HG03025 (cell line): ENCODE measurements at regions not wholly inside any gene's neighbourhood (a gene's known extent, or its start where the extent isn't known, plus 50 kb on each side); places are given as distances from the start of the nearest gene placed in this dataset.
"Not testable (repeated sequence)": the region's sequence is repeated elsewhere in the genome, so short reads cannot be mapped to it uniquely, and the experiment has no call there.

Experiments
- ATAC-seq: cut with Tn5 transposase; IDR thresholded peaks from one replicate; pipeline ENCODE4 v1.9.1; 2021; ENCODE audit warnings: mild to moderate bottlenecking, moderate library complexity; ENCODE audit not compliant: unreplicated experiment, low FRiP score

DNA sequence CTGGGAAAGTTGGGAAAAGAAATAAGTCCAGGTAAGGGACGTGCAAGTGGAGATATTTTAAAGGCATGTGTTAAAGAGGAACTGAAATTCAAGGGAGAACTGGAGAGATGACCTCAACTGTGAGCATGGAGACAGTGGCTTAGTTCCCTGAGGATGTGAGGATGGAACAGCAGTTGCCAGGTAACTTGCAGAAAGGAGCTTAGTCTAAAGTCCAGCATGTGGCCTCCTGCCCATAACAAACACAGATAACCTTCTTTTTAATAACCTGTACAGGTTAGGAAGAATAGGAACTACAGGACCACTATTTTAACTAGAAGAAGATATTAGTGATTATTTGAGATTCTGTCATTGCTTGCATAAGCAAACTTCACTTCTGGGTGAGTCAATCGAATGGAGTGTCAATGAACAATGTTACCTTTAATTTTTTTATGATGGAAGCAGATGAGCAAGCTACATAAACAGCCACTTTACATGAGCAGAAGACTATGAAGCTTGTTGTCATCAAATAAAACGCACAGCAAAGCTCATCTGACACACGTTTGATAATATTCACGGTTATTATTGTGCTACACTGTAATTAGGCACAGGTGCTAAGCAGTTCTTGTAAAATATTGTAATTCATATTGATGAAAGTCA lies 291.7 kb upstream of the DDHD1 start:
- no peak for ATAC-seq

DNA sequence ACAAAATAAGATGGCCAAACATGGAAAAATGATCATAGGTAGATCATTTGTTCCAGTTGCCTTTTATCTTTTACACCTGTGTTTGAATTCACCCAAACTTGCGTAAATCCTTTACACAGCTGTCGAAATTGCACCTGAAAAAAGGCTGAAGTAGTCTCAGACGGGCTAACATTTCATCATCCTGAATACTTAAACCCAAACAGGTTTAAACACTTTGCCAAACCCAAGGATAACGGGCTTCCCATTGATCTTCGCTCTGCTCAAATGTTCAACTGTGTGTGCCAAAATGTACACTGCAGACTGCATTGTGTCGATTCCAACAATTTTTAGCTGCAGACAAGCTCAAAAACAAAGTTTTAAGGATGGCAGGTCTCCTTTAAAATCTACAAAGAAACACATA lies 288.7 kb upstream of the DDHD1 start:
- ATAC-seq, result no peak

DNA sequence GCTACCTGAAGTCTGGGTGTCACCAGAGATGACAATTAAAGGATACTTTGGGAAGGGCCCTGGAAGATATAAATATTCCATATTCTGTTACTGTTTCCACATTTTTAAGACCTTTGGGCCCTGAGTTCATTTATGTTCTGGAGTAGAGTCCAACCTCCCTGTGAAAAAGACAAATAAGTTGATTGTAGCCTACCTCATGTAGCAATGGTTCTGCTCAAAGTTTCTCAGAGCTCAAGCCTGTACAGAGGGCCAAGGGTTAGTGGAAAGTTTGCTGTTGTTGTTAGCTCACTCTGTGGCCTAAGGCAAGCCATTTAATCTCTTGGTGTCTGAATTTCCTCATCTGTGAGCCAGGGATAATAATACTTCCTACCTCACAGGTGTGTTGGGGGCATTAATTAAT lies 284.7 kb upstream of the DDHD1 start:
- ATAC-seq, result no peak

DNA sequence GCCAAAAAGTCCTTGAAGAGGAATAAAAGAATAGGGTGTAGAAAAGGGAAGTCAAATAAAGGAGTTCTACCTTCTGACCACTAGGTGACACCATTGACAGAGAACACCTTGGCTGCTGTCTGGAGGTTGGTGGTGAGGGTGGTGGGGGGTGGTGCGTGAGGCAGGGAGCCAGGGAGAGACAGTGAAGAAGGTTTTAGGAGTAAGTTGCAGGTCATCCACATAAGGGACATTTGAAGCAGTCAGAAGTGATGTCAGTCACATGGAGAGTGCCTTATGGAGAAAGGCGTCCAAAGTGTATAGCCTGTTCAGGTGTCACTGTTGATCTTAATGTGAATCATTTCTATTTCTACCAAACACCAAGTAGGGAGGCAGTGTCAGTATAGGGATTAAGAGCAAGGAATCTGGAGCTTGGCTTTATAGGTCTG lies 279.3 kb upstream of the DDHD1 start:
- peak; percentile 63 for ATAC-seq

DNA sequence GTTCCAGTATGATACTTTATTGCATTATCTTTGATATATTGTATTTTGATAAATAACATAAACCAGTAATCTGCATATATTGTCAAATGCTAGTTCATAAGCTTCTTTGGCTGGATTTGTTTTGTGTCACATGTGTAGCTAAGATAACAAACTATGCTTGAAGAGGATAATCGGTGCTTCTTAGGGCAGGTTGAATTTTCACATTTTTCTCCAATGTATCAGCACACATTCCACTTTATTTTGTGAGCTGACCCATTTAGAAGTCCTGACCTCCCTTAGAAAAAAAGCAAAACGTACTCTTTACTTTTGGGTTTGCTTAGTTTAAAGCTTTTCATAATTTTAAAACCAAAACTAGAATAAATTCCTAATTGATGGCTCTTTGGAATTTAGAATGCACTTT lies 277.7 kb upstream of the DDHD1 start:
- no peak for ATAC-seq

DNA sequence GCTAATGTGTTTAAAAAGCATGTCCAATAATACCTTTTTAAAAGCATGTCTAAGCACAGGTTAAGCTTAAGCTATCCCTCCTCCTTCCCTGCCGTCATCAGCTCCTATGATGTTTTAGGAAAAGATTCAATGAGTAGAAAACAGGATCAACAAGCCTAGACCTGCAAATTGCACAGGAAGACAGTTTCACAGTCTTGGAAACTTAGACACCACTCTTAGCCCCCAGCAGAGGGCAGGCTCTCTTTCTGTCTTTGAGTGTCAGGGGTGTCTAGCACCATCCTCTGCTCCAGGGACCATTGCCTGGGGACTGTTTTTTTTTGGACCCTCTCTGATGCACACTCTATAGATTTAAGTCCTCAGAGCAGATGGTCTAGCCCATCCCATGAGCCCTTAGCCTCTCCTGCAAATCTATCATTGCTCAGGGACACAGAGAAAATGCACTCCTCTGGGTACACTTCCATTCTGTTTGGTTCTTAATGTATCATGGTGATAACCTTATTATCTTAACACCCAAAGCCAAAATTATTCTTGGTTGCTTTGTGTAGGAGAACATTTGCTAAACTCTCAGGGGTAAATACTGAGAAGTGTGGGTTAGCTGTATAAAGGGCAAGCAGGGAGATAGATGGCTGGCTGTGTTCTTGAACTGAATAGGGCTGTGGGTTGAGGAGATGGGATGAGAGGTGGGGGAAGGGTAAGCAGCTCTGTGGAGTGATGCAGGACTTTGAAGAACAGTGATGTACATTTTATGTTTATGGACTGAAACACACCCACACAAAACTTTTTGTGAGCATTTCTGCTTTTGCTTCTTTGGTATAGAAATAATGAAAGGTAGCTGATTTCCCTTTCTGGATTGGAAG lies 259.9 kb upstream of the DDHD1 start:
- ATAC-seq, result no peak

DNA sequence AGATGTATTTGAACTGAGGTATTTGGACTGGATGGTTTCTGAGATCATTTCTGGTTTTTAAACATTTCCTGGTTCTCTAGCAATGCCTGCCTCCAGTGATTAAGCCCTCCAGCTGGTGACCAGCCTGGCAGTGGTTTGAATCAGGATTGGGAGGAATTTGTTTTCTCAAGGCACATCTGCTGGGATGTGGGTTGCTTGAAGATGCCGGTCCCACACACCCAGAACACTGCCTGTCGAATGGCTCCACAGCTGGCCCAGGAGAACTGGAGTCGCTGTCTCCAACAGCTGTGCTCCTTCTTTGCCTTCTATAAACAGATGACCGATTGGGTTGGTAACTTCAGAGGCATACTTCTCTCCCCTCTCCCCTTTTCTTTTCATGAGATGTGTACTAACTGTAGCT lies 258.0 kb upstream of the DDHD1 start:
- no peak for ATAC-seq

DNA sequence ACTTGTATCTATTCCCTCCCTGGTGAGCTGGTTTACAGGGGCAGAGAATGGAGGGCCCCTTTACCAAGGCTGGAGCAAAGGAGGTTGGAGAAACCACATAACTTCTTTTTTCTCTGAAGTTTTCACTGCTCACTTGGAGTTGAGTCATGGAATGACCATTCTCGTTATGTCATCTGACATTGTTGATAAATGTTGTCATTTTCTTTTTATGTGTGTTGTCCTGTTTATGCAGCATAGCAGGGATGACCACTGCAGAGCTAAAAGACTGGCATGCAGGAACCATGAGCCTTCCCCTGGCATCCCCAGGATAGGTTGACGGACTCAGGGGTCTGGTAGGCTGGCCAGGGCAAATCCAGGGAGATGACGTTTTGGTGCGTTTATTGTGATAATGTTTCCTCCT lies 256.8 kb upstream of the DDHD1 start:
- no peak for ATAC-seq

DNA sequence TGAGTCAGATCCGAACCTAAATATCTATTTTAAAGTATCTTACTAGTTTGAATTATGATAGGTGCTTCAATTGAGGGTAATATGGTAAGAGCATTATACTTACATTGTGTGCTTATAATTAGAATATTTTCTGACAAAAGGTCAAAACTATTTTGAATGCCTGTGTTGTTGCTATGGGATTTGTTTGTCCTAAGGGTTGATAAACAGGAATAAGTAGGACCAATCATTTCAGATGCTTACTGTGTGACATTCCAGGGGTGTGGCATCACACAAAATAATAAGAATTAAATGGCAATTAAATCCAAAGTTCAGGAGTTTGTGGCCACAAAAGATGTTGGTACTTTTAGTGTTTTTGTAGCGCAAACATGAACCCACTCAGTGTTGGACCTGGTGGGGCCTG lies 256.2 kb upstream of the DDHD1 start:
- ATAC-seq, result no peak

DNA sequence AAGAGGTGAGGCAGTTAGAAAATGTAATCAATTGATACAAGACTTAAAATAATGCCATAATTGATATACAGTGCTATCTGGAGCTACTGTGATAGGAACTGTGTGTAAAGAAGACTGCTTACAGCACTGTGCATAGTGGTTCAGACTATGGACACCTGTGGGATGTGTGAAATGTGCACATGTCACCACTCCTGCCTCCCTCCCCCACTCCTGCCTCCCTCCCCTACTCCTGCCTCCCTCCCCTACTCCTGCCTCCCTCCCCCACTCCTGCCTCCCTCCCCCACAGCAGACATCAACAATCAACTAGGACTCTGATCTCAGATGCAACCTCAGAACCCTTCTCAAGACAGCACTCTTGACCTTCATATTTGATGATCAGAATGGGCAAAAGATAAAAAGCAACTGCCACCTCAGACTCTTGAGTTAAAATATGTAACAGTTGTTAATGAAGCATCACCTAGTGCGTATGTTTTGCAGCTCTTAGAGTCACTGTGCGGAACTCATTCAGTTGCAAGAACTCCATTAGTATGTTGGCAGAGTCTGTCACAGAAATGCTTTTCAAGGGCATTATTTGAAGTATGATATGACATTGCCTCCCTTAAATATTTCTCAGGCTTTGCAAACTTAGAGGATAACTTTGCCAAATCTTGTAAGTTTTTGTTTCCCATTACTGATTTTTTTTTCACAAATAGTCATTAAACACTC lies 255.2 kb upstream of the DDHD1 start:
- ATAC-seq, result no peak

DNA sequence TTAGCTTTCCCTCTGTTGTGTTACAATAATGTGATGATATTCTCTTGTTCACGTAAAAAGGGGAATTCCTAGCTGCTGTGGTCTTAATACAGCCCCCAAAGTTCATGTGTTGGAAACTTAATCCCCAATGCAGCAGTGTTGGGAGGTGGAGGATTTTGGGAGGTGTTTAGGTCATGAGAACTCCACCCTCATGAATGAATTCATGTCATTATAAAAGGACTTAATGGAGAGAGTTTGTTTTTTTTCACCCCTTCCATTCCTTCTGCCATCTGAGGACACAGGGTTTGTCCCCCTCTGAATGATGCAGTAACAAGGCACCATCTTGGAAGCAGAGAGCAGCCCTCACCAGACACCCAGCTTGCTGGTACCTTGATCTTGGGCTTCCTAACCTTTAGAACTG lies 253.4 kb upstream of the DDHD1 start:
- no peak for ATAC-seq

DNA sequence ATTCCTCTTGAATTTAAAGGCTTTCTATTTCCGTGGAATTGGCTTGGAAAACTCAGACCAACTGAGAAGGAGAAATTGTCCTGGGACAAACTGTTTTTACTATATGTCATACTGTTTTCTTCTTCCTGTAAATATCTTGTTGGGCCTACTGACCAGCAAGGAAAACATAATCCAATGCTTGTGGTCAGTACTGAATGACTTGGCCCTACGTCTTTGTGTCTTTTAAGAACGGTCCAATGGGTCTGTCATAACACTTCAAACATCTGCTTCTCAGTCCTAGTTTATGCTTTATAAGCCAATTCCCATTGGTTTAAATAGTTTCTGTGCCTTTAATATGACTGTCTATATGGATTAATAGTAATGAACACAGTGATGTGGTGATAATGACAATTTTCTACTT lies 248.5 kb upstream of the DDHD1 start:
- no peak for ATAC-seq

DNA sequence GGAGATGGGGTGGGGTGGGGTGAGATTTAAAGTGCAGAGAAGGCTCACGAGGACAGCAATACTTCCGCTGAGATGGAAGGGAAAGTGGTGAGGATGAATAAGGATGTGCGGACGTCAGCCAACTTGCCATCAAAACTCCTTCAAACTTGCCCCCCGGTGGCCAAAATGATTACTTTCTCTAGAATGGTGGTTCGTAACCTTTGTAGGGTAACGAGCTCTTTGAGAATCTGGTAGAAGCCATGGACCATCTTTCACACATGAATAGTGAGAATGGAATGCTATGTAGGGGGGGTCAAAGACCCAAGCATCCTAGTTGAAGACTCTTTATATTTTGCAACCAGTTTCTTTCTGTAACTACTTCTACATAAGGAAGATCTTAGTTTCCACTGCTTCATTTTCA lies 245.9 kb upstream of the DDHD1 start:
- no peak for ATAC-seq

DNA sequence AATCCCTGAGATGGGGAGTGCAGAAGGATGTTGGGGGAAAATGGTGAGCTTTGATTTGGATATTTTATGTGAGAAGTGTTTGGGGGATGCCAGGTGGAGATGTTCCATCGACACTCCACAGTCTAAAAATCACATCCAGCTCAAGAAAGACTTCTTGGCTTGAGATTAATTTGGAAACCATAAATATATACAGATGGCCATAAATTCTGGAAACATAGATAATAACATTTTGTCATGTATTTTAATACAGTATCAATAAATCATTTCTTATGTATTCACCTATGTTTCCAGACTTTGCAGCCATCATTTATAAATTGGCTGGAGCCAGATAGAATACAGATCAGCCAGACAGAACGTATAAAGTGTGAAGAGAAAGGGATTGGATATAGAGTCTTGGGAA lies 245.5 kb upstream of the DDHD1 start:
- no peak for ATAC-seq

DNA sequence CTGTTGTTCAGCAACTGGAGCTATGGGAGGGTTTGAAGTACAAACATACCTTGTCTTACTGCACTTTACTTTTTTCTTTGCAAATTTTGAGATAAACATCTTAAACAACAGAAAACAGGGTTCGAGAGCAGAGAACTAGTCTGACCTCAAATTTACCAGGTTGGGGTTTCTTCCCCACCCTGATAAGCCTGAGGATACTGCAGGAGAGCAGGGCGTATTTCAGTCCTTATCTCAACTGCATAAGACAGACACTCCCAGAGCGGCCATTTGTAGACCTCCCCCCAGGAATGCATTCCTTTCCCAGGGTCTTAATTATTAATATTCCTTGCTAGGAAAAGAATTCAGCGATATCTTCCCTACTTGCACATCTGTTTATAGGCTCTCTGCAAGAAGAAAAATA lies 242.1 kb upstream of the DDHD1 start:
- ATAC-seq, result not testable (repeated sequence)

DNA sequence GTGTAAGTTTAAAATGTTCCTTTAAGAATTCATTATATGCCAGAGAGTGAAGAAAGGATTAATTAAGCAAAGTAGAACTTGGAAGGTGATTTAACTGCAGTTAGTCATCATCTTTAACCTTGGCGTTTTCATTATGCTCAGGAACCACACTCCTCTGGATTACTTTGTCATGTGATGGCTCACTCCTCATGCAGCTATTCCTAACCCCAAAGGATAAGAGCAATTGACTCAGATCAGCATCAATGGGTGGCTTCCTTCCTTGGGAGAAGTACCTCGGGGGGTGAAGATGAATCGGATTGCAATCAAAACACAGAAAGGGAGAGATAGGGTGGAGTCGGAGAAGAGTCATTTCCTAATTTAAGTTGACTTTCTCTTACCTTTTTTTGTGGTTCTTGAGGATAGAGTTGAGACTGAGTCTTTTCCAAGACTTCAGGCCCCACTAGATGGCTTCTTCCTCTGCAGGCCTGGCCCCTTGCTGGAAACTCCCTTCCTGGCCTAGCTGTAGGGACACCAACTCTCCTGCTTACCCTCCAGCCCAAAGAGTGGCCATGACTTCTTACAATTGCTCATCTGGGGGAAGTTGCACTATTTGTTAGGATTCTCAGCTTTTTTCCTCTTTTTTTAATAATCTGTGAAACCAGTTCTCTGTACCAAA lies 238.6 kb upstream of the DDHD1 start:
- no peak for ATAC-seq

DNA sequence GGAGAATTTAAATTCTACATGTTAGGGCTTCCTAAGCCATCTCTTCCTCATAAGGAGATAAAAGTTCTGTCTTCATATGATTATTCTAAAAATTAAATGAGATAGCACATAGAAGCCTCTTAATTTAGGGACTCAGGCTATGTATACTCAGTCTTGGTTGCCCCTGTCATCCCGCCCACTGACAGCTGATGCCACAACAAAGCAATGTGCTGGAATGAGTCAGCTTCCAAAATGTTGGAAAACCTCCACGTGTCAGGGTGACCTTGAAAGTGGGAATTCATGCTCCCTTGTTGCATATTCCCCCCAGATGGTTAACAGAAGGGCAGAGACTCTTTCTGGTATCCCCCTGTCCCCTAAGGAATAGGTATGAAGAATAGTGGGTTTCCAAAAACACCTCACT lies 238.0 kb upstream of the DDHD1 start:
- no peak for ATAC-seq

DNA sequence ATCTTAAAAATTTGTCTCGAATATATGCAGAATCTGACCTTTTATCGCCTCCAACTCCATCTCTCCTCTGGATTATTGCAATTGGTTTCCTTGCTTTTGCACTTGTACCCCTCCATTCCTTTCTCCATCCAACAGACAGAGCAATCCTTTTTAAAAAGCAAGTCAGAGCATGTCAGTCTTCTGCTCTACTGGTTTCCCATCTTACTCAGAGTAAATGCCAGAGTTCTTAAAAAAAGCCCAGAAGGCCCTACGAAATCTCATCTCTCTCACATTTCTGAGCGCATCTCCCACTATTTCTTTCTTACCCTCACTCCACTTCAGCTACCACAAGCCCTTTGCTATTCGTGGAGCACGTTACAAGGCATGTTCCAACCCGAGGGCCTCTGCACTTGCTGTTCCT lies 236.9 kb upstream of the DDHD1 start:
- ATAC-seq, result no peak

DNA sequence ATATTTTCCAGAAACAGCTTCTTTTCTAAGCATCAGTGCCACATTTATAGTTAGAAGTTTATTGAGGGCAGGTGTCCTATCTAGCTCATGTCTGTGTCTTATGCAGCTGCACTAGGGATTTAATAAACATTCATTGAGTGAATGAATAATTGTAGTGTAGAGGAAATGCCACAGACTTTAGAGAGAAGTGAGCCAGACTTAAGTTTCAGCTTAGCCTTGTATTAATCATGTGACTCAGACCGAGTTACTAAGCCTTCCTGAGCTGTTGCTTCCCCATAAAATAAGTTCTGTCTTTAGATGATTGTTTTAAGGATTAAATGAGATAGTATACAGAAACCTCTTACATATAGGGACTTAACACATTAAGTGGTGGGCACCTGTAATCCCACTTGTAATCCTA lies 236.1 kb upstream of the DDHD1 start:
- ATAC-seq, result no peak

DNA sequence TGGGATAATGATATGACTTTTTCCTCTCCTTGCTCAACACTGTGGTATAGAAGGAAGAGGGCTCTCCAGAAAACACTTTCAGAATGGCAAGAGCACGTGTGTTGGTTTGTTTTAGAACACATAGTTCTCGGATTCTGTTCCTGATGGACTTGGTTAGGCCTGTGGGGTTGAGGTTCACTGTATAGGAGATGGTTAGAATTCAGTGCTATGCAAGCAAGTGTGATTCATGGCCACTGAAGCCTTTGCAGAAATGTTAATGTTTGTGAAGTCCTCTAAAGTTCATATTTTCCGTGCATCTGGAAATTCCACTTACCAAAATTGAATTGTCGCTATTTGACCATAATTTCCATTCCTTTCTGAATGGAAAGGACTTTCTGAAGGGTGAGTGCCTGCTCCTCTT lies 233.2 kb upstream of the DDHD1 start:
- ATAC-seq, result no peak

DNA sequence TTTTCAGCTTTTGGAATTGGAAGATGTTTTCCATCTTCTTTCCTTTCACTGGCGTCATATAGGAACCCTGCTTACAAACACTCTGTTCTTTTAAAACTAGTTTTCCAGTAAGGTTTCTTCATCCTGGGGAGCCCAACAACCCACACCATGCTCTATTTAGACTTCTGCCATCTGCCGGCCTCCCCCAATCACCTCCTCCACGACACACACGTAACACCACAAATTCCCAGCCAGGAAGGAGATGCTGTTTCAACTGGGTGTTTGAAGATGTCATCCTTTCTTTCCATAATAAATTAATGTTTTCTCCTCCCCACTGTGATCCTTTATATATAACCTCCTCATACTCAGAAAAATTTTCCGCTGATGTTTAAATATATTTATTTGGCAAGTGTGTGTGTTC lies 231.4 kb upstream of the DDHD1 start:
- ATAC-seq, result no peak
